NB4 (cell line): ENCODE measurements at regions not wholly inside any gene's neighbourhood (a gene's known extent, or its start where the extent isn't known, plus 50 kb on each side); places are given as distances from the start of the nearest gene placed in this dataset.

ENCODE experiments used
- DNase-seq: peaks from one replicate; pipeline ENCODE4 v3.0.0; 2010; ENCODE audit warnings: low read depth
- H3K4me3 ChIP-seq: one replicate; pipeline ENCODE4 v1.5.1; 2011; ENCODE audit warnings: mild to moderate bottlenecking, low read depth, low read length, moderate library complexity
- CTCF ChIP-seq: IDR thresholded peaks from one replicate; pipeline ENCODE4 v1.5.1; 2012; ENCODE audit warnings: low read depth, low read length
- MAX ChIP-seq: IDR thresholded peaks from 2 replicates; pipeline ENCODE4 v1.6.1; 2011; ENCODE audit warnings: low read depth, low read length
- MYC ChIP-seq: IDR thresholded peaks from 2 replicates; pipeline ENCODE4 v1.6.1; 2011; ENCODE audit warnings: low read depth, low read length
- POLR2A ChIP-seq: IDR thresholded peaks from 2 replicates; pipeline ENCODE4 v1.6.1; 2011; ENCODE audit warnings: mild to moderate bottlenecking; ENCODE audit not compliant: insufficient read length; ENCODE audit errors: extremely low read depth

GRCh38 chr3:40930131-40930538 is 269.2 kb upstream of the CTNNB1 start:
- TF ChIP-seq CTCF (no peak), MYC (no peak), MAX (no peak), POLR2A (no peak)
- no peak overlapping the region for H3K4me3 ChIP-seq
- DNase-seq, result peak; percentile 10

GRCh38 chr3:40930756-40931155 is 268.5 kb upstream of the CTNNB1 start:
- H3K4me3 ChIP-seq, result no peak overlapping the region
- no peak for DNase-seq
- TF ChIP-seq CTCF, result no peak
- no peak for TF ChIP-seq MAX
- TF ChIP-seq POLR2A, result no peak

GRCh38 chr3:40938591-40938990 is 260.7 kb upstream of the CTNNB1 start:
- DNase-seq, result no peak
- no peak for TF ChIP-seq POLR2A
- no peak for TF ChIP-seq MAX
- no peak for TF ChIP-seq MYC
- no peak for TF ChIP-seq CTCF
- no peak overlapping the region for H3K4me3 ChIP-seq

GRCh38 chr3:40939030-40939740 is 260.1 kb upstream of the CTNNB1 start:
- TF ChIP-seq POLR2A (no peak), CTCF (no peak), MYC (no peak), MAX (no peak)
- no peak for DNase-seq
- no peak overlapping the region for H3K4me3 ChIP-seq

- no peak overlapping the region for H3K4me3 ChIP-seq
- no peak for TF ChIP-seq MAX
- TF ChIP-seq MYC, result no peak
- TF ChIP-seq CTCF, result no peak
- no peak for TF ChIP-seq POLR2A
- no peak for DNase-seq
These were observed 259.6 kb upstream of the CTNNB1 start for GRCh38 chr3:40939741-40940130.
